HCT116 (cell line): ENCODE measurements at regions not wholly inside any gene's neighbourhood (a gene's known extent, or its start where the extent isn't known, plus 50 kb on each side); places are given as distances from the start of the nearest gene placed in this dataset.

Experiments
- ATAC-seq: fragments of 200-7000 bp; cut with Tn5 transposase; 2 replicates; pipeline ENCODE4 v1.9.1; 2020; ENCODE audit warnings: mild to moderate bottlenecking, moderate library complexity
- BruUV-seq: library from RNA; stranded (reverse); fragments of 400-500 nt; replicated peaks from 2 replicates; lab custom pipeline; 2021; lab: Mats Ljungman, UMichigan
- CTCF ChIA-PET: fragments of 300-600 bp; sonication (Branson Sonifier 250); formaldehyde crosslinking; loops from one replicate; lab custom pipeline; 2021; ENCODE audit warnings: antibody characterized with exemption; lab: Charles Lee
- POLR2A ChIA-PET: fragments of 300-600, 350-600 bp; sonication (Branson Sonifier 250); formaldehyde crosslinking; loops from one replicate; lab custom pipeline; 2021; ENCODE audit warnings: antibody characterized with exemption; lab: Charles Lee
- RAD21 ChIA-PET, 2 experiments: fragments of 300-600 bp; sonication (Branson Sonifier 250); formaldehyde crosslinking; loops; one replicate each; lab custom pipeline; 2023; ENCODE audit warnings: low total read pairs in 2 of 2; ENCODE audit not compliant: uncharacterized antibody in 2 of 2, unreplicated experiment in 2 of 2, low non-redundant PET in 1 of 2; lab: Charles Lee
- DNase-seq: peaks from one replicate; pipeline ENCODE4 v3.0.0-alpha.2; 2010; ENCODE audit warnings: low read depth, low spot score
- H2AFZ ChIP-seq: fragments of 200-600 bp; shearing (Covaris generic), sonication (generic); 2 replicates; pipeline ENCODE4 v1.6.1; 2017; ENCODE audit warnings: low read depth, mixed run types, mixed read lengths, antibody characterized with exemption, low read length; ENCODE audit not compliant: poor library complexity, severe bottlenecking
- H3K27ac ChIP-seq: 2 replicates; pipeline ENCODE4 v1.5.1; 2012; ENCODE audit warnings: low read depth, low read length
- H3K27me3 ChIP-seq: fragments of 200-600 bp; sonication (generic); 2 replicates; pipeline ENCODE4 v1.6.1; 2016; ENCODE audit warnings: mixed run types, low read length, mixed read lengths; ENCODE audit not compliant: insufficient read depth
- H3K36me3 ChIP-seq, 2 experiments: fragments of 200-500 bp in 1 of 2; fragments of 200-600 bp in 1 of 2; sonication (Bioruptor generic) in 1 of 2; sonication (generic) in 1 of 2; 2 replicates each; pipeline versions ENCODE4 v1.5.1 to v1.6.1; 2014 to 2016; ENCODE audit warnings: low read length in 2 of 2, inconsistent platforms in 1 of 2, mixed read lengths in 1 of 2, mixed run types in 1 of 2; ENCODE audit not compliant: insufficient read depth in 2 of 2, control insufficient read depth in 1 of 2
- H3K4me1 ChIP-seq, 2 experiments: fragments of 200-600 bp in 1 of 2; sonication (generic) in 1 of 2; 2 replicates each; pipeline versions ENCODE4 v1.5.1 to v1.6.1; 2012 to 2017; ENCODE audit warnings: low read length in 2 of 2, inconsistent platforms in 1 of 2, mild to moderate bottlenecking in 1 of 2, mixed read lengths in 1 of 2, mixed run types in 1 of 2, moderate library complexity in 1 of 2; ENCODE audit not compliant: insufficient read depth in 2 of 2, control insufficient read depth in 1 of 2
- H3K4me2 ChIP-seq: fragments of 200-600 bp; sonication (generic); 2 replicates; pipeline ENCODE4 v1.6.1; 2017; ENCODE audit warnings: mixed run types, low read length, mixed read lengths
- H3K4me3 ChIP-seq, 2 experiments: fragments of 200-600 bp in 1 of 2; sonication (generic) in 1 of 2; replicated peaks in 1 of 2; 2 replicates each; pipeline ENCODE4 v1.5.1; 2011 to 2016; ENCODE audit warnings: low read length in 2 of 2, control low read depth in 1 of 2, low read depth in 1 of 2, mild to moderate bottlenecking in 1 of 2, mixed read lengths in 1 of 2, mixed run types in 1 of 2
- H3K79me2 ChIP-seq: fragments of 200-600 bp; sonication (generic); 2 replicates; pipeline ENCODE4 v1.6.1; 2017; ENCODE audit warnings: mild to moderate bottlenecking, mixed run types, low read length, moderate library complexity, mixed read lengths; ENCODE audit not compliant: insufficient read depth
- H3K9ac ChIP-seq: fragments of 200-600 bp; sonication (generic); 2 replicates; pipeline ENCODE4 v1.6.1; 2016; ENCODE audit warnings: low read length, mixed read lengths
- H3K9me2 ChIP-seq: fragments of 200-600 bp; sonication (generic), shearing (Covaris generic); 2 replicates; pipeline ENCODE4 v1.6.1; 2017; ENCODE audit warnings: mixed run types, mild to moderate bottlenecking, moderate library complexity; ENCODE audit not compliant: insufficient read depth
- H3K9me3 ChIP-seq, 2 experiments: fragments of 200-500 bp in 1 of 2; fragments of 200-600 bp in 1 of 2; sonication (Bioruptor generic) in 1 of 2; sonication (generic) in 1 of 2; 2 replicates each; pipeline ENCODE4 v1.6.1; 2014 to 2017; ENCODE audit warnings: low read length in 2 of 2, mixed read lengths in 2 of 2, inconsistent platforms in 1 of 2, low read depth in 1 of 2, mild to moderate bottlenecking in 1 of 2, mixed run types in 1 of 2, moderate library complexity in 1 of 2; ENCODE audit not compliant: control insufficient read depth in 1 of 2, insufficient read depth in 1 of 2
- H4K20me1 ChIP-seq: fragments of 200-600 bp; sonication (generic), shearing (Covaris generic); 2 replicates; pipeline ENCODE4 v1.6.1; 2017; ENCODE audit warnings: mixed run types, mild to moderate bottlenecking, moderate library complexity; ENCODE audit not compliant: insufficient read depth
- EGR1 ChIP-seq: IDR thresholded peaks from 2 replicates; pipeline ENCODE4 v1.6.1; 2012; ENCODE audit warnings: low read depth
- EZH2phosphoT487 ChIP-seq: fragments of 200-600 bp; IDR thresholded peaks from 2 replicates; pipeline ENCODE4 v1.6.1; 2018; ENCODE audit warnings: antibody characterized with exemption, borderline replicate concordance
- POLR2A ChIP-seq: IDR thresholded peaks from 2 replicates; pipeline ENCODE4 v1.7.0; 2011; ENCODE audit warnings: borderline replicate concordance; ENCODE audit not compliant: insufficient read depth, insufficient read length; ENCODE audit errors: extremely low read depth
- RAD21 ChIP-seq: IDR thresholded peaks from 2 replicates; pipeline ENCODE4 v1.6.1; 2012; ENCODE audit warnings: low read depth, mild to moderate bottlenecking
- SP1 ChIP-seq: IDR thresholded peaks from 2 replicates; pipeline ENCODE4 v1.6.1; 2012; ENCODE audit warnings: low read depth
- SRF ChIP-seq: IDR thresholded peaks from 2 replicates; pipeline ENCODE4 v1.6.1; 2012; ENCODE audit warnings: low read depth
- TCF7L2 ChIP-seq: IDR thresholded peaks from 2 replicates; pipeline ENCODE4 v1.7.0; 2011; ENCODE audit warnings: borderline replicate concordance, inconsistent platforms; ENCODE audit not compliant: insufficient read depth, insufficient read length; ENCODE audit errors: extremely low read depth
- ZNF274 ChIP-seq: fragments of 200-500 bp; sonication (Bioruptor generic); IDR thresholded peaks from 2 replicates; pipeline ENCODE4 v1.6.1; 2014; ENCODE audit warnings: mild to moderate bottlenecking, low read depth, low read length, inconsistent platforms
- intact Hi-C: fragments of 100-400 bp; cut with micrococcal nuclease; formaldehyde crosslinking; loops from 2 replicates; pipeline ENCODE4 v1.10.0; 2022
- TF ChIP-seq, protein P1 (sequence below): IDR thresholded peaks from 2 replicates; pipeline ENCODE4 v1.6.1; 2012
- TF ChIP-seq, protein P2 (sequence below): IDR thresholded peaks from 2 replicates; pipeline ENCODE4 v1.6.1; 2012
- TF ChIP-seq, protein P3 (sequence below), 3 experiments: fragments of 200-600 bp in 1 of 3; sonication (generic) in 1 of 3; IDR thresholded peaks in 2 of 3; conservative IDR thresholded peaks in 1 of 3; 2 replicates each; pipeline ENCODE4 v1.5.1; 2012 to 2017; ENCODE audit warnings: low read depth in 2 of 3, low read length in 2 of 3, antibody characterized with exemption in 1 of 3, borderline replicate concordance in 1 of 3, control low read depth in 1 of 3, mild to moderate bottlenecking in 1 of 3, mixed read lengths in 1 of 3, mixed run types in 1 of 3, moderate library complexity in 1 of 3; ENCODE audit not compliant: insufficient read depth in 1 of 3
- TF ChIP-seq, protein P4 (sequence below): IDR thresholded peaks from 2 replicates; pipeline ENCODE4 v1.6.1; 2011; ENCODE audit warnings: mild to moderate bottlenecking, low read length, moderate library complexity; ENCODE audit not compliant: insufficient replicate concordance; ENCODE audit errors: extremely low read depth

DNA sequence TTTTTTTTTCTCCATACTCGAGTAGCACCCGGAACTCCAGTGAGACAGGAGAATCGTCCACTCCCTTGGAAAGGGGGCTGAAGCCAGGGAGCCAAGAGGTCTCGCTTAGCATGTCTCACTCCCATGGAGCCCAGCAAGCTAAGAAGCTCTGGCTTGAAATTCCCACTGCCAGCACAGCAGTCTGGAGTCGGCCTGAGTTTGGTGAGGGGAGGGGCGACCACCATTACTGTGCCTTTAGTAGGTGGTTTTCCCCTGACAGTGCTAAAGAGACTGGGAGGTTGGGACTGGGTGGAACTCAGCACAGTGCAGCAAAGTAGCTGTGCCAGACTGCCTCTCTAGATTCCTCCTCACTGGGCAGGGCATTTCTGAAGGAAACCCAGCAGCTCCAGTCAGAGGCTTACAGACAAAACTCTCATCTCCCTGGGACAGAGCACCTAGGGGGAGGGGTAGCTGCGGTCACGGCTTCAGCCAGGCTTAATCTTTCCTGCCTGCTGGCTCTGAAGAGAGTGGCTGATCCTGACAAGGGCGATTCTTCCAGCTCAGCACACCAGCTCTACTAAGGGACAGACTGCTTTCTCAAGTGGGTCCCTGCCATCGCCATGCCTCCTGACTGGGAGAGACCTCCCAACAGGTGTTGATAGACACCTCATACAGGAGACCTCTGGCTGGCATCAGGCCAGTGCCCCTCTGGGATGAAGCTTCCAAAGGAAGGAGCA lies 414.5 kb upstream of the ZNF608 start (continued):
- TF ChIP-seq, protein P1, sequence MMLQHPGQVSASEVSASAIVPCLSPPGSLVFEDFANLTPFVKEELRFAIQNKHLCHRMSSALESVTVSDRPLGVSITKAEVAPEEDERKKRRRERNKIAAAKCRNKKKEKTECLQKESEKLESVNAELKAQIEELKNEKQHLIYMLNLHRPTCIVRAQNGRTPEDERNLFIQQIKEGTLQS, result no peak
- TF ChIP-seq, protein P2, sequence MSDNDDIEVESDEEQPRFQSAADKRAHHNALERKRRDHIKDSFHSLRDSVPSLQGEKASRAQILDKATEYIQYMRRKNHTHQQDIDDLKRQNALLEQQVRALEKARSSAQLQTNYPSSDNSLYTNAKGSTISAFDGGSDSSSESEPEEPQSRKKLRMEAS, result no peak
- TF ChIP-seq, protein P3, sequence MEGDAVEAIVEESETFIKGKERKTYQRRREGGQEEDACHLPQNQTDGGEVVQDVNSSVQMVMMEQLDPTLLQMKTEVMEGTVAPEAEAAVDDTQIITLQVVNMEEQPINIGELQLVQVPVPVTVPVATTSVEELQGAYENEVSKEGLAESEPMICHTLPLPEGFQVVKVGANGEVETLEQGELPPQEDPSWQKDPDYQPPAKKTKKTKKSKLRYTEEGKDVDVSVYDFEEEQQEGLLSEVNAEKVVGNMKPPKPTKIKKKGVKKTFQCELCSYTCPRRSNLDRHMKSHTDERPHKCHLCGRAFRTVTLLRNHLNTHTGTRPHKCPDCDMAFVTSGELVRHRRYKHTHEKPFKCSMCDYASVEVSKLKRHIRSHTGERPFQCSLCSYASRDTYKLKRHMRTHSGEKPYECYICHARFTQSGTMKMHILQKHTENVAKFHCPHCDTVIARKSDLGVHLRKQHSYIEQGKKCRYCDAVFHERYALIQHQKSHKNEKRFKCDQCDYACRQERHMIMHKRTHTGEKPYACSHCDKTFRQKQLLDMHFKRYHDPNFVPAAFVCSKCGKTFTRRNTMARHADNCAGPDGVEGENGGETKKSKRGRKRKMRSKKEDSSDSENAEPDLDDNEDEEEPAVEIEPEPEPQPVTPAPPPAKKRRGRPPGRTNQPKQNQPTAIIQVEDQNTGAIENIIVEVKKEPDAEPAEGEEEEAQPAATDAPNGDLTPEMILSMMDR (IDR thresholded peaks at IDR 0.05 in 2 of 3, conservative IDR thresholded peaks at IDR 0.05 in 1 of 3; ENCODE audit: borderline replicate concordance in 1 of 3, insufficient read depth in 1 of 3, low read depth in 2 of 3, low read length in 2 of 3), result no peak
- TF ChIP-seq, all 23 proteins: peak for 0

DNA sequence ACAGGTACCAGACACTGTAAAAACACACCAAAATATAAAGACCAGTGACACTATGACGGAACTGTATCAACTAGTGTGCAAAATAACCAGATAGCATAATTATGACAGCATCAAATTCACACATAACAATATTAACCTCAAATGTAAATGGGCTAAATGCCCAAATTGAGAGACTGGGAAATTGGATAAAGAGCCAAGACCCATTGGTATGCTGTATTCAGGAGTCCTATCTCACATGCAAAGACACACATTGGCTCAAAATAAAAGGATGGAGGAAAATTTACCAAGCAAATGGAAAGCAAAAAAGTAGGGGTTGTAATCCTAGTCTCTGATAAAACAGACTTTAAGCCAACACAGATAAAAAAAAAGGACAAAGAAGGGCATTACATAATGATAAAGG lies 416.3 kb upstream of the ZNF608 start:
- Histone ChIP-seq H3K9me2 (no peaks in the 10 kb centered on the region), H3K36me3 (no peaks in the 10 kb centered on the region), H3K4me1 (no peaks in the 10 kb centered on the region), H3K9me3 (no peaks in the 10 kb centered on the region), H4K20me1 (no peaks in the 10 kb centered on the region), H3K27me3 (no peaks in the 10 kb centered on the region), H3K4me2 (no peak overlapping the region), H3K9ac (no peak overlapping the region), H3K79me2 (no peaks in the 10 kb centered on the region), H2AFZ (no peak overlapping the region), H3K27ac (no peak overlapping the region), H3K4me3 (no peak overlapping the region)
- ATAC-seq, result no peak
- TF ChIP-seq, protein P1, result no peak
- TF ChIP-seq TCF7L2 (no peak), EGR1 (no peak), SRF (no peak), ZNF274 (no peak), POLR2A (no peak), SP1 (no peak), EZH2phosphoT487 (no peak), RAD21 (no peak)
- TF ChIP-seq, protein P4, sequence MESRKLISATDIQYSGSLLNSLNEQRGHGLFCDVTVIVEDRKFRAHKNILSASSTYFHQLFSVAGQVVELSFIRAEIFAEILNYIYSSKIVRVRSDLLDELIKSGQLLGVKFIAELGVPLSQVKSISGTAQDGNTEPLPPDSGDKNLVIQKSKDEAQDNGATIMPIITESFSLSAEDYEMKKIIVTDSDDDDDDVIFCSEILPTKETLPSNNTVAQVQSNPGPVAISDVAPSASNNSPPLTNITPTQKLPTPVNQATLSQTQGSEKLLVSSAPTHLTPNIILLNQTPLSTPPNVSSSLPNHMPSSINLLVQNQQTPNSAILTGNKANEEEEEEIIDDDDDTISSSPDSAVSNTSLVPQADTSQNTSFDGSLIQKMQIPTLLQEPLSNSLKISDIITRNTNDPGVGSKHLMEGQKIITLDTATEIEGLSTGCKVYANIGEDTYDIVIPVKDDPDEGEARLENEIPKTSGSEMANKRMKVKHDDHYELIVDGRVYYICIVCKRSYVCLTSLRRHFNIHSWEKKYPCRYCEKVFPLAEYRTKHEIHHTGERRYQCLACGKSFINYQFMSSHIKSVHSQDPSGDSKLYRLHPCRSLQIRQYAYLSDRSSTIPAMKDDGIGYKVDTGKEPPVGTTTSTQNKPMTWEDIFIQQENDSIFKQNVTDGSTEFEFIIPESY, result no peak
- TF ChIP-seq, protein P2, result no peak
- TF ChIP-seq, protein P3 (IDR thresholded peaks at IDR 0.05 in 2 of 3, conservative IDR thresholded peaks at IDR 0.05 in 1 of 3; ENCODE audit: borderline replicate concordance in 1 of 3, insufficient read depth in 1 of 3, low read depth in 2 of 3, low read length in 2 of 3), result no peak
- intact Hi-C loops, result no loop called here
- ChIA-PET RAD21 (no interaction called here), POLR2A (no interaction called here), CTCF (no interaction called here)
- BruUV-seq, result no TSS peak
- DNase-seq, result no peak
